PC-3 (cell line): ENCODE measurements at regions not wholly inside any gene's neighbourhood (a gene's known extent, or its start where the extent isn't known, plus 50 kb on each side); places are given as distances from the start of the nearest gene placed in this dataset.

ENCODE experiments used
- ATAC-seq: fragments of 200-7000 bp; cut with Tn5 transposase; 2 replicates; pipeline ENCODE4 v1.9.1; 2020; ENCODE audit warnings: mild to moderate bottlenecking, moderate library complexity
- BruUV-seq: library from RNA; stranded (reverse); fragments of 400-500 nt; replicated peaks from 2 replicates; lab custom pipeline; 2021; lab: Mats Ljungman, UMichigan
- CTCF ChIA-PET: fragments of 300-600 bp; sonication (Branson Sonifier 250); formaldehyde crosslinking; loops from one replicate; lab custom pipeline; 2022; ENCODE audit warnings: antibody characterized with exemption; lab: Charles Lee
- POLR2A ChIA-PET: fragments of 300-600 bp; sonication (Branson Sonifier 250); formaldehyde crosslinking; loops from one replicate; lab custom pipeline; 2022; ENCODE audit warnings: antibody characterized with exemption; ENCODE audit not compliant: unreplicated experiment; lab: Charles Lee
- DNase-seq: peaks from one replicate; pipeline ENCODE4 v3.0.0-alpha.2; 2015
- H2AFZ ChIP-seq: fragments of 300-600 bp; sonication (generic); 2 replicates; pipeline ENCODE4 v1.6.0; 2016; ENCODE audit warnings: antibody characterized with exemption, low read length
- H3F3A ChIP-seq: fragments of 300-600 bp; sonication (generic); one replicate; pipeline ENCODE4 v1.6.0; 2017; ENCODE audit warnings: antibody characterized with exemption, low read length, control low read depth, mild to moderate bottlenecking; ENCODE audit not compliant: unreplicated experiment
- H3K27ac ChIP-seq: fragments of 300-600 bp; sonication (generic); 2 replicates; pipeline ENCODE4 v1.5.1; 2016; ENCODE audit warnings: mild to moderate bottlenecking, low read length
- H3K27me3 ChIP-seq: fragments of 300-600 bp; sonication (generic); 2 replicates; pipeline ENCODE4 v1.6.1; 2016; ENCODE audit warnings: low read length, mixed read lengths
- H3K36me3 ChIP-seq: fragments of 300-600 bp; sonication (generic); 2 replicates; pipeline ENCODE4 v1.6.1; 2016; ENCODE audit warnings: low read depth, mixed run types, low read length, mixed read lengths
- H3K4me1 ChIP-seq: fragments of 300-600 bp; sonication (generic); 2 replicates; pipeline ENCODE4 v1.5.1; 2016; ENCODE audit warnings: low read length; ENCODE audit not compliant: insufficient read depth
- H3K4me2 ChIP-seq: fragments of 300-600 bp; sonication (generic); 2 replicates; pipeline ENCODE4 v1.6.0; 2016; ENCODE audit warnings: low read length
- H3K4me3 ChIP-seq: fragments of 300-600 bp; sonication (generic); 2 replicates; pipeline ENCODE4 v1.5.1; 2016; ENCODE audit warnings: mild to moderate bottlenecking, low read length, mixed read lengths
- H3K79me2 ChIP-seq: fragments of 300-600 bp; sonication (generic); 2 replicates; pipeline ENCODE4 v1.6.1; 2017; ENCODE audit warnings: low read length, mixed read lengths
- H3K9ac ChIP-seq: fragments of 300-600 bp; sonication (generic); 2 replicates; pipeline ENCODE4 v1.6.0; 2016; ENCODE audit warnings: mild to moderate bottlenecking, low read length
- H3K9me2 ChIP-seq: fragments of 300-600 bp; sonication (generic); replicated peaks from 2 replicates; pipeline ENCODE4 v1.6.1; 2016; ENCODE audit warnings: mixed run types, low read length, mixed read lengths
- H3K9me3 ChIP-seq: fragments of 300-600 bp; sonication (generic); 2 replicates; pipeline ENCODE4 v1.6.1; 2016; ENCODE audit warnings: low read length, mixed read lengths
- H4K20me1 ChIP-seq: fragments of 300-600 bp; sonication (generic); 2 replicates; pipeline ENCODE4 v1.6.1; 2016; ENCODE audit warnings: low read length, mixed read lengths
- EZH2 ChIP-seq: fragments of 300-600 bp; sonication (generic); IDR thresholded peaks from one replicate; pipeline ENCODE4 v1.6.1; 2017; ENCODE audit warnings: antibody characterized with exemption, mild to moderate bottlenecking, low read length; ENCODE audit not compliant: unreplicated experiment
- EZH2phosphoT487 ChIP-seq: fragments of 300-600 bp; sonication (generic); IDR thresholded peaks from 2 replicates; pipeline ENCODE4 v1.6.1; 2018; ENCODE audit warnings: mild to moderate bottlenecking, antibody characterized with exemption, low read length, borderline replicate concordance
- intact Hi-C: fragments of 100-400 bp; cut with micrococcal nuclease; formaldehyde crosslinking; loops from 2 replicates; pipeline ENCODE4 v1.9.0; 2023
- TF ChIP-seq, protein P1 (sequence below): fragments of 300-600 bp; sonication (generic); conservative IDR thresholded peaks from 2 replicates; pipeline ENCODE4 v1.5.1; 2017; ENCODE audit warnings: antibody characterized with exemption, low read depth, mild to moderate bottlenecking, low read length

DNA sequence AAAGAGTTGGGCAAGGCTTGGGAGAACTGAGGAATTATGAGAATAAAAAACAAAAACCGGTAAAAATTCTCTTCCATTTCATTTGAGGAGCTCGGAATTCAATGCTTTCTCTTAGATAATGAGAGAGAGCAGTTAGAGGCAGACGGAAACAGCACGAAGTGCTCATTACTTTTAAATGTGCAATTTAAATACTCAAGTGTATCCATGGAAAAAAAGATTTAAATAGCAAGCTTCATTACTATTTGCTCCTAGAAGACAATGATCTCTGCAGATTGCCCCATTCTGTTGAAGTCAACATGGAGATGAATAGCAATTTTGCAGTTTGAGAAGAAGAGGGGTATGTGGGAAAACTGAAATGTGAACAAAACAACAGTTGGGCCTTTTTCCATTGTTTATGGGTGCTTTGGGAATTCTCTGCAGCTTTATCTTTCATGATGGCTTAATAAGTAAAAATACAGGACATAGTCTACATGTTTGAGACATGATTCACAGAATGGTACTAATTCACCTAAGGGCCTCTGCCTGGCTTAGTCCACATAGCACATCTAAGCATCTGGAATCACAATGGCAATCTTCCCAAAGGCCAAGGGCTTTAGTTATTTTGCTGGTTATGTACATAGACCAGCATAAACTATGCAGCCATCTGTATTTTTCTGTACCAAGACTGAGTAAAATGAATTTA lies 512.7 kb upstream of the FAT1 start:
- ATAC-seq (peak; percentile 64), DNase-seq (peak; percentile 71)
- H2AFZ ChIP-seq: peak overlapping the region; percentile 67; the same call in 1 of the 2 replicates
- no peaks in the 10 kb centered on the region for H3K9me2 ChIP-seq
- TF ChIP-seq EZH2phosphoT487 (no peak), EZH2 (no peak)
- TF ChIP-seq, protein P1, sequence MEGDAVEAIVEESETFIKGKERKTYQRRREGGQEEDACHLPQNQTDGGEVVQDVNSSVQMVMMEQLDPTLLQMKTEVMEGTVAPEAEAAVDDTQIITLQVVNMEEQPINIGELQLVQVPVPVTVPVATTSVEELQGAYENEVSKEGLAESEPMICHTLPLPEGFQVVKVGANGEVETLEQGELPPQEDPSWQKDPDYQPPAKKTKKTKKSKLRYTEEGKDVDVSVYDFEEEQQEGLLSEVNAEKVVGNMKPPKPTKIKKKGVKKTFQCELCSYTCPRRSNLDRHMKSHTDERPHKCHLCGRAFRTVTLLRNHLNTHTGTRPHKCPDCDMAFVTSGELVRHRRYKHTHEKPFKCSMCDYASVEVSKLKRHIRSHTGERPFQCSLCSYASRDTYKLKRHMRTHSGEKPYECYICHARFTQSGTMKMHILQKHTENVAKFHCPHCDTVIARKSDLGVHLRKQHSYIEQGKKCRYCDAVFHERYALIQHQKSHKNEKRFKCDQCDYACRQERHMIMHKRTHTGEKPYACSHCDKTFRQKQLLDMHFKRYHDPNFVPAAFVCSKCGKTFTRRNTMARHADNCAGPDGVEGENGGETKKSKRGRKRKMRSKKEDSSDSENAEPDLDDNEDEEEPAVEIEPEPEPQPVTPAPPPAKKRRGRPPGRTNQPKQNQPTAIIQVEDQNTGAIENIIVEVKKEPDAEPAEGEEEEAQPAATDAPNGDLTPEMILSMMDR: no peak
- no peak overlapping the region for H3K9ac ChIP-seq
- peaks cover 4% of the 10 kb centered on the region; the same call in 1 of the 2 replicates for H3K4me1 ChIP-seq
- H3K27me3 ChIP-seq: no peaks in the 10 kb centered on the region
- CTCF ChIA-PET: no interaction called here
- H3K4me3 ChIP-seq: no peak overlapping the region
- intact Hi-C loops: no loop called here
- no peak overlapping the region for H3K27ac ChIP-seq
- H3K9me3 ChIP-seq: no peaks in the 10 kb centered on the region
- BruUV-seq: no TSS peak
- H3K4me2 ChIP-seq: no peak overlapping the region
- POLR2A ChIA-PET: no interaction called here
- H3F3A ChIP-seq: no peaks in the 10 kb centered on the region
- no peaks in the 10 kb centered on the region for H3K79me2 ChIP-seq
- H3K36me3 ChIP-seq: no peaks in the 10 kb centered on the region
- no peaks in the 10 kb centered on the region for H4K20me1 ChIP-seq

DNA sequence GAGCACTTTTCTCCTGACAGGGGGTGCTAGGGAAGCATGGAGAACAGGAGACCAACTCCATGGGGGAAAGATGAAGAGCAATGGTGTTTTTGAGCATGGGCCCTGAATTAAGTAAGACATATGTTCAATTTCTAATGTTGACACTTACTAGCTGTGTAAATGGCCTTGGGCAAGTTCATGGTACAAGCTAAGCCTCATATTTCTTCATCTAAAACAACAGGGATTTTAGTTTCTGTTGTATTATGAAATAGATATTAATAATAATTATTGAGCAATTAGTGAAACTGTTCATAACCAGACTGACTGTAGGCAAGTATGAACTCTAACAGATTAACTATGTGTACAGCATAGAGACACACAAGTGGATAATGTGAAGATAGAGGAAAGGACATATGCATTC lies 515.0 kb upstream of the FAT1 start:
- BruUV-seq: no TSS peak
- Histone ChIP-seq H3K9me3 (no peaks in the 10 kb centered on the region), H3K36me3 (no peaks in the 10 kb centered on the region), H2AFZ (no peak overlapping the region), H3K4me1 (peaks cover 4% of the 10 kb centered on the region; the same call in 1 of the 2 replicates), H4K20me1 (no peaks in the 10 kb centered on the region), H3K27ac (no peak overlapping the region), H3K4me2 (no peak overlapping the region), H3K9me2 (no peaks in the 10 kb centered on the region), H3K4me3 (no peak overlapping the region), H3K9ac (no peak overlapping the region), H3F3A (no peaks in the 10 kb centered on the region), H3K27me3 (no peaks in the 10 kb centered on the region), H3K79me2 (no peaks in the 10 kb centered on the region)
- intact Hi-C loops: no loop called here
- DNase-seq (no peak), ATAC-seq (no peak)
- TF ChIP-seq, protein P1: no peak
- no peak for TF ChIP-seq EZH2
- TF ChIP-seq EZH2phosphoT487: no peak
- ChIA-PET CTCF (no interaction called here), POLR2A (no interaction called here)

DNA sequence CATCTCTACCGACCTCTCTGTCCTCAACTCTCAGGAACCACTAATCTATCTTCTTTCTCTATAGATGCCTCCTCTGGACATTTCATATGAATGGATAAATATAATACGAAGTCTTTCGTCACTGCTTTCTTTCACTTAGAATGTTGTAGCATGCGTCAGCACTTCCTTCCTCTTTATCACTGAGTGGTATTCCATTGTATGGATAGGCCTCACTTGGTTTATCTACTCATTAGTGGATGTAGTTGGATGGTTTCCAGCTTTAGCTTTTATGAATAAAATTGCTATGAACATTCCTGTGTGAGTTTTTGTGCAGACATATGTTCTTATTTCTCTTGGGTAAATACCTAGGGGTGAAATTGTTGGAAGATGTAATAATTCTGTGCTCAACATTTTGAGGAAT lies 528.2 kb upstream of the FAT1 start:
- H2AFZ ChIP-seq: no peak overlapping the region
- TF ChIP-seq, protein P1: no peak
- no peak for TF ChIP-seq EZH2phosphoT487
- no peak for TF ChIP-seq EZH2
- no peaks in the 10 kb centered on the region for H3K9me2 ChIP-seq
- no TSS peak for BruUV-seq
- H3K79me2 ChIP-seq: no peaks in the 10 kb centered on the region
- no peak overlapping the region for H3K27ac ChIP-seq
- no peaks in the 10 kb centered on the region for H3K27me3 ChIP-seq
- H3K4me1 ChIP-seq: no peaks in the 10 kb centered on the region
- no peaks in the 10 kb centered on the region for H4K20me1 ChIP-seq
- DNase-seq: peak; percentile 35
- H3K4me2 ChIP-seq: no peak overlapping the region
- no peak overlapping the region for H3K9ac ChIP-seq
- H3K36me3 ChIP-seq: no peaks in the 10 kb centered on the region
- ChIA-PET CTCF (no interaction called here), POLR2A (no interaction called here)
- no peak overlapping the region for H3K4me3 ChIP-seq
- H3K9me3 ChIP-seq: no peaks in the 10 kb centered on the region
- H3F3A ChIP-seq: no peaks in the 10 kb centered on the region
- intact Hi-C loops: no loop called here
- no peak for ATAC-seq
